Lower lobe of right lung (tissue), 2 donors: ENCODE measurements at regions not wholly inside any gene's neighbourhood (a gene's known extent, or its start where the extent isn't known, plus 50 kb on each side); places are given as distances from the start of the nearest gene placed in this dataset.

Experiments used
- ATAC-seq, 2 donors: fragments of 200-7000 bp; cut with Tn5 transposase; one replicate each; pipeline ENCODE4 v1.9.1; 2020 to 2022; ENCODE audit warnings: mild to moderate bottlenecking in 2 of 2, moderate library complexity in 2 of 2
- DNase-seq: peaks from one replicate; pipeline ENCODE4 v3.0.0-alpha.2; 2020
- H3K27ac ChIP-seq: fragments of 200-600 bp; one replicate; pipeline ENCODE4 v1.8.0; 2022
- H3K27me3 ChIP-seq: fragments of 200-600 bp; one replicate; pipeline ENCODE4 v1.8.0; 2022; ENCODE audit warnings: low read depth
- H3K36me3 ChIP-seq: fragments of 200-600 bp; one replicate; pipeline ENCODE4 v1.8.0; 2022; ENCODE audit warnings: mild to moderate bottlenecking
- H3K4me1 ChIP-seq: fragments of 200-600 bp; one replicate; pipeline ENCODE4 v1.8.0; 2022
- H3K4me3 ChIP-seq: fragments of 200-600 bp; one replicate; pipeline ENCODE4 v1.8.0; 2022; ENCODE audit warnings: mild to moderate bottlenecking
- H3K9me3 ChIP-seq: fragments of 200-600 bp; one replicate; pipeline ENCODE4 v1.8.0; 2022
- CTCF ChIP-seq: fragments of 200-600 bp; IDR thresholded peaks from one replicate; pipeline ENCODE4 v1.8.0; 2022; ENCODE audit warnings: antibody characterized with exemption, mild to moderate bottlenecking
- intact Hi-C: fragments of 100-400 bp; cut with DNase I; formaldehyde crosslinking; loops from one replicate; pipeline ENCODE4 v1.11.0; 2022
- donor health status: DM: no; HTN: yes; CAD: no; lungs with severe emphysema.

DNA sequence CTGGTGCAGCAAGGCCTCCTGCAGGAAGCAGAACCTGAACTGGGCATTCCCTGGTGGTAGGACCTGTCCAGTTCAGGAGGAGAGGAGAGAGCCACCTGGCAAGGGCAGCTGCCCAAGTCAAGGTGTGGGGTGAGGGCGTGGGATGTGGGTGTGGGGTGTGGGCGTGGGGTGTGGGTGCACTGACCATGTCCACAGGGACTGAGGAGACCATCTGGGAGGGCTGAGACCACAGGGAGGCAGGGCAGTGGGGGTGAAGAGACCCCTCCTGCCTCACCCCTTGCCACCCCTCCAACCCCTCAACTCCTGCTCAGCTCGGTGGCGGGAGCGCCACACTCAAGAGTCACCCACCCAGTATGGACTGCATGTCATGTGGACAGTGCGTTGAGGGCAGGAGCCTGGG lies 117.9 kb downstream of the CPZ start:
- ATAC-seq (no peak), DNase-seq (peak; percentile 18)
- H3K4me1 ChIP-seq, result no peaks in the 10 kb centered on the region
- intact Hi-C loops, result no loop called here
- peaks cover 10% of the 10 kb centered on the region for H3K9me3 ChIP-seq
- H3K27ac ChIP-seq, result no peak overlapping the region
- TF ChIP-seq CTCF, result no peak
- H3K27me3 ChIP-seq, result peaks cover 25% of the 10 kb centered on the region
- no peak overlapping the region for H3K4me3 ChIP-seq
- no peaks in the 10 kb centered on the region for H3K36me3 ChIP-seq

GRCh38 chr4:8709729-8710360 lies 117.3 kb downstream of the CPZ start:
- peaks cover 10% of the 10 kb centered on the region for H3K9me3 ChIP-seq
- H3K4me3 ChIP-seq, result no peak overlapping the region
- TF ChIP-seq CTCF, result no peak
- peak; percentile 8 for DNase-seq
- H3K27ac ChIP-seq, result no peak overlapping the region
- H3K36me3 ChIP-seq, result no peaks in the 10 kb centered on the region
- no peaks in the 10 kb centered on the region for H3K4me1 ChIP-seq
- intact Hi-C loops, result no loop called here
- peaks cover 29% of the 10 kb centered on the region for H3K27me3 ChIP-seq
- ATAC-seq, result no peak

DNA sequence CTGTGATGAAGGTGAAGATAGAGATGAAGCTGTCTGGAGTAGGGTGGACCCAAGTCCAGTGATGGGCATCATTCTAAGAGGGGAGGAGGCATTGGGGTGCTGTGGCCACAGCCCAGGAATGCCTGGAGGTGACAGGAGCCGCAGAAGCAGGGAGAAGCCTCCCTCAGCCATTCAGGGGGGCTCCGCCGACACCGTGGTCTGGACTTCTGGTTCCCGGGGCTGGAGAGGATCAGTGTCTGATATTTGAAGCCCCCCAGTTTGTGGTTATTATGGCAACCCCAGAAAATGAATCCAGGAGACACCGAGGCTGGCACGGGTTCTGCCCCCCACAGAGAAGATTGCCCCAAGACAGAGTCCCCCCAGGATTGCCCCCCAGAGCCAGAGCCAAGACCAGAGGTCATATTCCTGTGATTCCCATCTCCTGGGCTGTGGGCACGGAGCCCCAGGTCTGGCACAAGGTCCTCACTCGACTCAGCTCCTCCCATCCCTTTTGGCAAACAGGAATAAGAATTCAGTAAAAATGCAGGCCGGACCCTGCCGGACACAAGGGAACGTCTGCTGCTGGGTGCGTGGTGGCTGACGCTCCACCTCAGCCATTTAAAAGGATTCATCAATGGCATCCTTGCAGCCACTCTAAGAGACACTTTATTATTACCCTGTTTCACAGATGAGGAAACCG lies 116.6 kb downstream of the CPZ start:
- Histone ChIP-seq H3K9me3 (peaks cover 10% of the 10 kb centered on the region), H3K4me3 (no peak overlapping the region), H3K36me3 (no peaks in the 10 kb centered on the region), H3K27ac (no peak overlapping the region), H3K4me1 (no peaks in the 10 kb centered on the region), H3K27me3 (peaks cover 29% of the 10 kb centered on the region)
- ATAC-seq (no peak), DNase-seq (peak; percentile 18)
- intact Hi-C loops, result no loop called here
- no peak for TF ChIP-seq CTCF

- DNase-seq, result peak; percentile 43
- Histone ChIP-seq H3K4me3 (no peak overlapping the region), H3K9me3 (peaks cover 10% of the 10 kb centered on the region), H3K4me1 (no peaks in the 10 kb centered on the region), H3K27me3 (peaks cover 29% of the 10 kb centered on the region), H3K36me3 (no peaks in the 10 kb centered on the region), H3K27ac (no peak overlapping the region)
- intact Hi-C loops, result no loop called here
- no peak for ATAC-seq
- TF ChIP-seq CTCF, result no peak
These were observed 115.9 kb downstream of the CPZ start for GRCh38 chr4:8708401-8709021.

GRCh38 chr4:8707045-8707781 lies 114.6 kb downstream of the CPZ start:
- ATAC-seq (no peak), DNase-seq (peak; percentile 17)
- Histone ChIP-seq H3K27ac (no peak overlapping the region), H3K4me1 (no peaks in the 10 kb centered on the region), H3K27me3 (peaks cover 38% of the 10 kb centered on the region), H3K9me3 (no peaks in the 10 kb centered on the region), H3K36me3 (no peaks in the 10 kb centered on the region), H3K4me3 (no peak overlapping the region)
- intact Hi-C loops, result no loop called here
- no peak for TF ChIP-seq CTCF
